GM12878 (cell line): ENCODE measurements at regions not wholly inside any gene's neighbourhood (a gene's known extent, or its start where the extent isn't known, plus 50 kb on each side); places are given as distances from the start of the nearest gene placed in this dataset.

ENCODE experiments used
- ATAC-seq: fragments of 200-7000 bp; cut with Tn5 transposase; 3 replicates; pipeline ENCODE4 v1.9.1; 2020; ENCODE audit warnings: mild to moderate bottlenecking, moderate library complexity
- BruUV-seq: library from RNA; stranded (reverse); fragments of 400-500 nt; replicated peaks from 2 replicates; lab custom pipeline; 2021; lab: Mats Ljungman, UMichigan
- CTCF ChIA-PET: fragments of 300-600 bp; sonication (Branson Sonifier 250); formaldehyde crosslinking; extraction: SDS; loops from one replicate; lab custom pipeline; 2021; ENCODE audit warnings: inconsistent platforms; lab: Yijun Ruan, JAX
- POLR2A ChIA-PET: fragments of 350-600 bp; formaldehyde crosslinking; extraction: SDS; loops from one replicate; lab custom pipeline; 2021; ENCODE audit warnings: inconsistent platforms; lab: Charles Lee
- RAD21 ChIA-PET: fragments of 300-600 bp; sonication (Branson Sonifier 250); formaldehyde crosslinking; loops from one replicate; lab custom pipeline; 2023; ENCODE audit warnings: antibody characterized with exemption; ENCODE audit not compliant: unreplicated experiment; lab: Charles Lee
- SMC1A ChIA-PET: fragments of 300-600 bp; sonication (Branson Sonifier 250); formaldehyde crosslinking; loops from one replicate; lab custom pipeline; 2023; ENCODE audit not compliant: unreplicated experiment, uncharacterized antibody; lab: Charles Lee
- DNase-seq: peaks from one replicate; pipeline ENCODE4 v3.0.0-alpha.2; 2011; ENCODE audit warnings: low read depth, low spot score
- FAIRE-seq: peaks from 3 replicates; lab custom pipeline; 2011; peaks lifted over from hg19 to GRCh38; lab: Jason Lieb, UNC
- H2AFZ ChIP-seq: 2 replicates; pipeline ENCODE4 v1.6.0; 2011; ENCODE audit warnings: low read depth, low read length, control low read depth; ENCODE audit not compliant: control insufficient read depth
- H3K27ac ChIP-seq: 2 replicates; pipeline ENCODE4 v1.5.1; 2011; ENCODE audit warnings: control low read depth; ENCODE audit not compliant: control insufficient read depth, insufficient read depth
- H3K27me3 ChIP-seq, 2 experiments: replicated peaks in 1 of 2; 2 replicates each; pipeline versions ENCODE4 v1.6.0 to v1.6.1; 2011; ENCODE audit warnings: low read length in 1 of 2; ENCODE audit not compliant: control insufficient read depth in 2 of 2, insufficient read depth in 2 of 2
- H3K36me3 ChIP-seq, 2 experiments: 2 replicates each; pipeline ENCODE4 v1.5.1; 2011; ENCODE audit warnings: low read length in 1 of 2; ENCODE audit not compliant: control insufficient read depth in 2 of 2, insufficient read depth in 2 of 2
- H3K4me1 ChIP-seq: 2 replicates; pipeline ENCODE4 v1.6.1; 2011; ENCODE audit warnings: mild to moderate bottlenecking, low read length, moderate library complexity, mixed read lengths; ENCODE audit not compliant: control insufficient read depth, insufficient read depth
- H3K4me2 ChIP-seq: 2 replicates; pipeline ENCODE4 v1.6.0; 2011; ENCODE audit warnings: control low read depth; ENCODE audit not compliant: control insufficient read depth, insufficient read depth
- H3K4me3 ChIP-seq: fragments of 200-600 bp; sonication (generic); 2 replicates; pipeline ENCODE4 v1.5.1; 2016
- H3K79me2 ChIP-seq: 2 replicates; pipeline ENCODE4 v1.6.0; 2011; ENCODE audit warnings: low read length; ENCODE audit not compliant: control insufficient read depth, insufficient read depth
- H3K9ac ChIP-seq: 2 replicates; pipeline ENCODE4 v1.8.0; 2011; ENCODE audit warnings: low read length, control low read depth, mixed read lengths; ENCODE audit not compliant: control insufficient read depth, insufficient read depth
- H3K9me3 ChIP-seq: replicated peaks from 3 replicates; pipeline ENCODE4 v1.5.1; 2011; ENCODE audit warnings: mild to moderate bottlenecking, low read length; ENCODE audit not compliant: control insufficient read depth, insufficient read depth
- H4K20me1 ChIP-seq: 2 replicates; pipeline ENCODE4 v1.6.0; 2011; ENCODE audit not compliant: control insufficient read depth, insufficient read depth
- ATF2 ChIP-seq: IDR thresholded peaks from 2 replicates; pipeline ENCODE4 v1.6.1; 2012; ENCODE audit warnings: low read length, inconsistent platforms
- BHLHE40 ChIP-seq, 2 experiments: fragments of 450-650 bp in 1 of 2; IDR thresholded peaks; 2 replicates each; pipeline ENCODE4 v1.6.1; 2011 to 2017; ENCODE audit warnings: low read depth in 2 of 2, borderline replicate concordance in 1 of 2, improper control_type of control experiment in 1 of 2, low read length in 1 of 2, mild to moderate bottlenecking in 1 of 2
- CREB1 ChIP-seq: IDR thresholded peaks from 2 replicates; pipeline ENCODE4 v1.6.1; 2012; ENCODE audit warnings: low read depth, mild to moderate bottlenecking, inconsistent platforms
- HDAC6 ChIP-seq: fragments of 200-600 bp; sonication (generic); IDR thresholded peaks from one replicate; pipeline ENCODE4 v1.8.0; 2017; ENCODE audit warnings: antibody characterized with exemption; ENCODE audit not compliant: unreplicated experiment
- IKZF2 ChIP-seq, 2 experiments: fragments of 450-650 bp; IDR thresholded peaks; 2 replicates each; pipeline ENCODE4 v1.6.1; 2017; ENCODE audit warnings: mild to moderate bottlenecking in 2 of 2, moderate library complexity in 2 of 2
- POLR2AphosphoS2 ChIP-seq: IDR thresholded peaks from 2 replicates; pipeline ENCODE4 v1.6.1; 2011; ENCODE audit warnings: low read depth, mild to moderate bottlenecking, low read length, improper control_type of control experiment, moderate library complexity
- RCOR1 ChIP-seq: conservative IDR thresholded peaks from 2 replicates; pipeline ENCODE4 v1.6.1; 2012; ENCODE audit warnings: low read depth, low read length, improper control_type of control experiment
- RELB ChIP-seq: fragments of 450-650 bp; IDR thresholded peaks from 2 replicates; pipeline ENCODE4 v1.6.1; 2017; ENCODE audit warnings: low read depth, mild to moderate bottlenecking, moderate library complexity
- TBL1XR1 ChIP-seq: IDR thresholded peaks from 2 replicates; pipeline ENCODE4 v1.6.1; 2012; ENCODE audit warnings: low read depth, low read length, improper control_type of control experiment
- ZBTB11 ChIP-seq: fragments of 450-650 bp; formaldehyde crosslinking; IDR thresholded peaks from 2 replicates; pipeline ENCODE4 v1.5.0; 2022; ENCODE audit warnings: mild to moderate bottlenecking, missing genetic modification characterization
- ZNF207 ChIP-seq: fragments of 450-650 bp; IDR thresholded peaks from 2 replicates; pipeline ENCODE4 v1.6.1; 2014; ENCODE audit warnings: antibody characterized with exemption, mild to moderate bottlenecking, borderline replicate concordance
- ZSCAN29 ChIP-seq: fragments of 450-650 bp; IDR thresholded peaks from 2 replicates; pipeline ENCODE4 v1.6.1; 2017; ENCODE audit warnings: mild to moderate bottlenecking, moderate library complexity
- WGBS: methylation state at CpG from one replicate; pipeline ENCODE4 v1.1.6; 2016; ENCODE audit warnings: low lambda C conversion rate; ENCODE audit not compliant: insufficient replicate concordance, insufficient coverage; ENCODE audit errors: missing lambda C conversion rate; 5-methylcytosine and 5-hydroxymethylcytosine counted together
- in situ Hi-C: fragments of 300-500 bp; cut with MboI; formaldehyde crosslinking; loops from 9 replicates; pipeline ENCODE4 v1.14.3; 2018; ENCODE audit warnings: mixed read lengths
- intact Hi-C: fragments of 100-400 bp; cut with micrococcal nuclease; formaldehyde crosslinking; loops from one replicate; pipeline ENCODE4 v1.14.2; 2022; ENCODE audit not compliant: unreplicated experiment
- TF ChIP-seq, protein P1 (sequence below): fragments of 450-650 bp; IDR thresholded peaks from 2 replicates; pipeline ENCODE4 v1.6.1; 2016; ENCODE audit warnings: mild to moderate bottlenecking
- TF ChIP-seq, protein P2 (sequence below): IDR thresholded peaks from 2 replicates; pipeline ENCODE4 v1.6.1; 2012; ENCODE audit warnings: low read depth, low read length, improper control_type of control experiment

DNA sequence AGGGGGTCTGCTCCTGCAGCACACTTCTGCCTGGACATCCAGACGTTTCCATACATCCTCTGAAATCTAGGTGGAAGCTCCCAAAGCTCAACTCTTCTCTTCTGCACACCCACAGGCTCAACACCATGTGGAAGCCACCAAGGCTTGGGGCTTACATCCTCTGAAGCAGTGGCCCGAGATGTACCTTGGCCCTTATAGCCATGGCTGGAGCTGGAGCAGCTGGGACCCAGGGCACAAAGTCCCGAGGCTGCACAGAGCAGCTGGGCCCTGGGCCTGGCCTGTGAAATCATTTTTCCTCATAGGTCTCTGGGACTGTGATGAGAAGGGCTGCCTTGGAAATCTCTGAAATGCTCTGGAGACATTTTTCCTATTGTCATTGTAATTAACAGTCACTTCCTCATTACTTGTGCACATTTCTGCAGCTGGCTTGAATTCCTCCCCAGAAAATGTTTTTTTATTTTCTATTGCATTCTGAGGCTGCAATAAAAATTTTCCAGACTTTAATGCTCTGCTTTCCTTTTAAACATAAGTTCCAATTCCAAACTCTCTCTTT, 645.6 kb downstream of the RWDD3 start:
- H3K4me1 ChIP-seq: no peaks in the 10 kb centered on the region
- H3K27me3 ChIP-seq: no peaks in the 10 kb centered on the region
- ChIA-PET POLR2A (no interaction called here), CTCF (no interaction called here), RAD21 (no interaction called here), SMC1A (no interaction called here)
- H3K4me2 ChIP-seq: no peak overlapping the region
- FAIRE-seq (no peak), DNase-seq (no peak), ATAC-seq (no peak)
- intact Hi-C loops (no loop called here), in situ Hi-C loops (no loop called here)
- no peak overlapping the region for H2AFZ ChIP-seq
- no peaks in the 10 kb centered on the region for H4K20me1 ChIP-seq
- TF ChIP-seq HDAC6 (no peak), ZSCAN29 (no peak), POLR2AphosphoS2 (no peak), BHLHE40 (IDR thresholded peaks at IDR 0.05; ENCODE audit: borderline replicate concordance in 1 of 2, low read depth in 2 of 2, low read length in 1 of 2) (no peak), TBL1XR1 (no peak), ZNF207 (no peak), IKZF2 (IDR thresholded peaks at IDR 0.05) (no peak), RELB (no peak), ZBTB11 (CRISPR knock-in tag) (no peak), ATF2 (no peak), RCOR1 (no peak), CREB1 (no peak)
- TF ChIP-seq, protein P1, sequence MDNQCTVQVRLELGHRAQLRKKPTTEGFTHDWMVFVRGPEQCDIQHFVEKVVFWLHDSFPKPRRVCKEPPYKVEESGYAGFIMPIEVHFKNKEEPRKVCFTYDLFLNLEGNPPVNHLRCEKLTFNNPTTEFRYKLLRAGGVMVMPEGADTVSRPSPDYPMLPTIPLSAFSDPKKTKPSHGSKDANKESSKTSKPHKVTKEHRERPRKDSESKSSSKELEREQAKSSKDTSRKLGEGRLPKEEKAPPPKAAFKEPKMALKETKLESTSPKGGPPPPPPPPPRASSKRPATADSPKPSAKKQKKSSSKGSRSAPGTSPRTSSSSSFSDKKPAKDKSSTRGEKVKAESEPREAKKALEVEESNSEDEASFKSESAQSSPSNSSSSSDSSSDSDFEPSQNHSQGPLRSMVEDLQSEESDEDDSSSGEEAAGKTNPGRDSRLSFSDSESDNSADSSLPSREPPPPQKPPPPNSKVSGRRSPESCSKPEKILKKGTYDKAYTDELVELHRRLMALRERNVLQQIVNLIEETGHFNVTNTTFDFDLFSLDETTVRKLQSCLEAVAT: no peak
- TF ChIP-seq, protein P2, sequence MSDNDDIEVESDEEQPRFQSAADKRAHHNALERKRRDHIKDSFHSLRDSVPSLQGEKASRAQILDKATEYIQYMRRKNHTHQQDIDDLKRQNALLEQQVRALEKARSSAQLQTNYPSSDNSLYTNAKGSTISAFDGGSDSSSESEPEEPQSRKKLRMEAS: no peak
- no peak overlapping the region for H3K27ac ChIP-seq
- no TSS peak for BruUV-seq
- WGBS: 0% methylated on average over 3 of the region's 3 CpGs
- H3K36me3 ChIP-seq: no peaks in the 10 kb centered on the region
- no peak overlapping the region for H3K4me3 ChIP-seq
- H3K9ac ChIP-seq: no peak overlapping the region
- no peaks in the 10 kb centered on the region for H3K9me3 ChIP-seq
- H3K79me2 ChIP-seq: no peaks in the 10 kb centered on the region
